ENCODE measurements at regions not wholly inside any gene's neighbourhood (a gene's known extent, or its start where the extent isn't known, plus 50 kb on each side); places are given as distances from the start of the nearest gene placed in this dataset.

GRCh38 chr12:93157279-93157678 lies 220.4 kb upstream of the NUDT4 start:
- DNase-seq, result no peak

- no peak for DNase-seq
Observed at GRCh38 chr12:93158065-93158843, 219.5 kb upstream of the NUDT4 start.

GRCh38 chr12:93163260-93164036 lies 214.3 kb upstream of the NUDT4 start:
- no peak for DNase-seq

- no peak for DNase-seq
Observed at GRCh38 chr12:93164103-93164880, 213.4 kb upstream of the NUDT4 start.

- no peak for DNase-seq
Observed at GRCh38 chr12:93165384-93165932, 212.3 kb upstream of the NUDT4 start.

- DNase-seq, result no peak
Observed at GRCh38 chr12:93166541-93167307, 211.0 kb upstream of the NUDT4 start.

- DNase-seq, result no peak
Observed at GRCh38 chr12:93167331-93167730, 210.4 kb upstream of the NUDT4 start.

- no peak for DNase-seq
Observed at GRCh38 chr12:93167841-93168492, 209.8 kb upstream of the NUDT4 start.

GRCh38 chr12:93168751-93169150 lies 209.0 kb upstream of the NUDT4 start:
- DNase-seq, result no peak

GRCh38 chr12:93169536-93169935 lies 208.2 kb upstream of the NUDT4 start:
- no peak for DNase-seq

GRCh38 chr12:93170928-93171327 lies 206.8 kb upstream of the NUDT4 start:
- no peak for DNase-seq

- DNase-seq, result no peak
Observed at GRCh38 chr12:93173178-93173957, 204.4 kb upstream of the NUDT4 start.

GRCh38 chr12:93174048-93174447 lies 203.7 kb upstream of the NUDT4 start:
- no peak for DNase-seq

GRCh38 chr12:93174473-93174872 lies 203.3 kb upstream of the NUDT4 start:
- DNase-seq, result no peak

GRCh38 chr12:93176165-93176564 lies 201.6 kb upstream of the NUDT4 start:
- DNase-seq, result no peak

GRCh38 chr12:93176610-93177126 lies 201.1 kb upstream of the NUDT4 start:
- no peak for DNase-seq

GRCh38 chr12:93177208-93178153 lies 200.2 kb upstream of the NUDT4 start:
- no peak for DNase-seq

- DNase-seq, result no peak
Observed at GRCh38 chr12:93178154-93178878, 199.4 kb upstream of the NUDT4 start.

Measured in occipital lobe (tissue), 1 donor.